ENCODE measurements at regions not wholly inside any gene's neighbourhood (a gene's known extent, or its start where the extent isn't known, plus 50 kb on each side); places are given as distances from the start of the nearest gene placed in this dataset.

- in situ Hi-C loops (cut with HindIII; ENCODE audit: low sequenced_read_pairs): no loop called here
Measured at GRCh38 chr5:154690488-154690887, 64.7 kb upstream of the LARP1 start.

DNA sequence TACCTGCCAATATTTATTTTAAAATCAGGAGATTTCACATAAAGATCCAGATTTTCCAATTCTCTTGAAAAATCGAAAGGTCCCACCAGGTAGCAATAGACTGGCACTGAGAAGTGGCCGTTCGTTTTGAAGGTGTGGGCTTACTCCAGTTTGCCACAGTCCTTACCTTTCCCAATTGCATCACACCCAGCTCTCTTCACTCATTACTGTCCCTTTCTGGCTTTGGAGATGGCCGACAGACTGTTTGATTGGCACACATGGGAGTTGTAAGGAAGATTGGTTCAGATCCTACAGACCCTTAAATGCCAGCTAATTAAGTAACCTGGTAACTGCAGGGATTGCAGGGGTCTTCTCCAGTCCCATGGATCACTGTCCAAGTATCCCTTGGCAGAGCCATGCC lies 68.7 kb upstream of the LARP1 start:
- TF ChIP-seq, protein P1, sequence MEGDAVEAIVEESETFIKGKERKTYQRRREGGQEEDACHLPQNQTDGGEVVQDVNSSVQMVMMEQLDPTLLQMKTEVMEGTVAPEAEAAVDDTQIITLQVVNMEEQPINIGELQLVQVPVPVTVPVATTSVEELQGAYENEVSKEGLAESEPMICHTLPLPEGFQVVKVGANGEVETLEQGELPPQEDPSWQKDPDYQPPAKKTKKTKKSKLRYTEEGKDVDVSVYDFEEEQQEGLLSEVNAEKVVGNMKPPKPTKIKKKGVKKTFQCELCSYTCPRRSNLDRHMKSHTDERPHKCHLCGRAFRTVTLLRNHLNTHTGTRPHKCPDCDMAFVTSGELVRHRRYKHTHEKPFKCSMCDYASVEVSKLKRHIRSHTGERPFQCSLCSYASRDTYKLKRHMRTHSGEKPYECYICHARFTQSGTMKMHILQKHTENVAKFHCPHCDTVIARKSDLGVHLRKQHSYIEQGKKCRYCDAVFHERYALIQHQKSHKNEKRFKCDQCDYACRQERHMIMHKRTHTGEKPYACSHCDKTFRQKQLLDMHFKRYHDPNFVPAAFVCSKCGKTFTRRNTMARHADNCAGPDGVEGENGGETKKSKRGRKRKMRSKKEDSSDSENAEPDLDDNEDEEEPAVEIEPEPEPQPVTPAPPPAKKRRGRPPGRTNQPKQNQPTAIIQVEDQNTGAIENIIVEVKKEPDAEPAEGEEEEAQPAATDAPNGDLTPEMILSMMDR (IDR thresholded peaks at IDR 0.05; ENCODE audit: low read depth, low read length, missing control alignments): no peak
- in situ Hi-C loops (cut with HindIII; ENCODE audit: low sequenced_read_pairs): no loop called here
- no peak overlapping the region for H3K4me3 ChIP-seq (ENCODE audit: low read depth, low read length)
- no peak for DNase-seq (ENCODE audit: low read depth)

More at GRCh38 chr5:154690488-154690887, 64.7 kb upstream of the LARP1 start:
- TF ChIP-seq, protein P1 (IDR thresholded peaks at IDR 0.05; ENCODE audit: low read depth, low read length, missing control alignments): no peak
- DNase-seq (ENCODE audit: low read depth): no peak
- H3K4me3 ChIP-seq (ENCODE audit: low read depth, low read length): no peak overlapping the region

DNA sequence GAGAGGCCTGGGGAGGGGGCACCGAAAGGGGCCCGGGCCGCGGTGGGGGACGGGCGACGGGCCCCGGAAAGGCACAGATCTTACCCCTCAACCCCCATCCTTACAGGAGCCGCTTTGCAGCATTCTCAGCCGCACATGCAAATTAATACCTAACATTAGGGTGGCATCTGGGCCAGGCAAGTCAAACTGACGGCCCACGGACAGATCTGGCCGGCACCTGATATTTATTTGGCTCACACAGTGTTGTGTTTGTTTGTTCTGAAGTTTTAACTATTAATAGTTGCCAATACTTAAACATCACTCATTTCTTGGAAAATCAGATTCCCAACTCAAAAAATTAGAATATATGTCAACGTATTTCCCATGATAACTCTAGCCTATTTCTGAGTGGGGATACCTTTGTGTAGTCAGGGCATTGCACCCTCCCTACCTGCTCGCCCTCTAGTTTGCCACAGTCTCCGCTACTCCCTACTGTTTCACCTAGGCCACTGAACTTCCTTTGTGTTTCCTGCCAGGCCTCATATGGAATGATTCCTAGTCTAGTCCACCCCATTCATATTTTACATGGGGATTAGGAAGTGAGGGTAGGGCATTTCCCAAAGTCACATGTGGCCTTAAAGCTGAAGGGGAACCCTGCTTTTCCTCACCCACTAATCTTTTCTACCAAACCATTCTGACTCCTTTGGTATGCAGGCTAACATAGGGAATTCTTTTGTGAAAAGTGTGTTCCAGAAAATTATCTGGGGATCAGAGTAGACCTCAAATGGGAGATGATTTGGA lies 71.9 kb upstream of the LARP1 start:
- in situ Hi-C loops (cut with HindIII; ENCODE audit: low sequenced_read_pairs): no loop called here
- TF ChIP-seq, protein P1 (IDR thresholded peaks at IDR 0.05; ENCODE audit: low read depth, low read length, missing control alignments): no peak
- H3K4me3 ChIP-seq (ENCODE audit: low read depth, low read length): peak overlapping the region; percentile 46

DNA sequence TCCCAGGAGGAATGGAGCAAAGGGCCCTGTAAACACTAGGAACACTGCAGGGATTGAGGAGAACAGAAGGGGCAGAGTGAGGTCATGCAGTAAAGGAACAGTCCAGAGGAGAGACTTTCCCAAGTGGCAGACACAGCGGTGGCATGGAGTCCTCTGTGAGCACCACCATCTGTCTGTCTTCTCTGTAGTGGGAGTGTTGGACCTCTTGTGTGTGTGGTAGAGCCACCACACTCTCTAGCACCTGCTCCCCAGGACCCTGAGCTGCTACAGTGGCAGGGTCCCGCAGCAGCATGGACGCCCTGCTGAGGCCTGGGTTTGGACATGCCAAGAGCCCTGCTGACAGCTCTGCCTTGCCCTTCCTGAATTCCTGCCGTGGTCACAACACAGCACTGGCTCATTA lies 75.7 kb upstream of the LARP1 start:
- TF ChIP-seq, protein P1 (IDR thresholded peaks at IDR 0.05; ENCODE audit: low read depth, low read length, missing control alignments): no peak
- H3K4me3 ChIP-seq (ENCODE audit: low read depth, low read length): no peak overlapping the region
- in situ Hi-C loops (cut with HindIII; ENCODE audit: low sequenced_read_pairs): no loop called here
- no peak for DNase-seq (ENCODE audit: low read depth)

More for the DNA sequence above, 71.9 kb upstream of the LARP1 start:
- no peak for DNase-seq (ENCODE audit: low read depth)

DNA sequence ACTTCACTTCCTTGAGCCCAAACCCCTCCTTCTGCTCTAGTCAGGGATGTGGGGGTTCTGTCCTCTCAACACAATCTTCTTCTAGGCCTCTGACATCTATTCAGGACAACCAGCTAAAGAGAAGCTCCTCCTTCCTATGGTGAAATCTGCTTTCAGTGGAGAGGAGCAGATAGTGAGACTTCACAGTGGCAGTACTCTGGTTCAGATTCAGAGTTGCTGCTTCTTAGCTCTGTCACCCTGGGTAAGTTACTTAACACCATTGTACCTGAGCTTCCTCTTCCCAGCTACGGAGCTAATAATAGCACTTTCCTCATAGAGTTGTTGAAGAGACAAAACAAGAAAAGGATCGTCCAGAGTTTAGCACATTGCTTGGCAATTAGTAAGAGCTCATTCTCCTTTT lies 77.3 kb upstream of the LARP1 start:
- H3K4me3 ChIP-seq (ENCODE audit: low read depth, low read length): no peak overlapping the region
- TF ChIP-seq, protein P1 (IDR thresholded peaks at IDR 0.05; ENCODE audit: low read depth, low read length, missing control alignments): no peak
- DNase-seq (ENCODE audit: low read depth): no peak
- in situ Hi-C loops (cut with HindIII; ENCODE audit: low sequenced_read_pairs): no loop called here

- TF ChIP-seq, protein P1 (IDR thresholded peaks at IDR 0.05; ENCODE audit: low read depth, low read length, missing control alignments): no peak
- H3K4me3 ChIP-seq (ENCODE audit: low read depth, low read length): no peak overlapping the region
- DNase-seq (ENCODE audit: low read depth): no peak
- in situ Hi-C loops (cut with HindIII; ENCODE audit: low sequenced_read_pairs): no loop called here
Measured at GRCh38 chr5:154676508-154676907, 78.7 kb upstream of the LARP1 start.

Data from astrocyte of the cerebellum (primary cell).